Stimulated activated CD8-positive, alpha-beta memory T cell treated with anti-CD3 and anti-CD28 coated beads, Interleukin-4, amount 100 ng/mL, for 1 hour (primary cell): ENCODE measurements at regions not wholly inside any gene's neighbourhood (a gene's known extent, or its start where the extent isn't known, plus 50 kb on each side); places are given as distances from the start of the nearest gene placed in this dataset.

ENCODE experiments used
- DNase-seq, 2 donors: peaks; one replicate each; pipeline ENCODE4 v3.0.0-alpha.2; 2020; ENCODE audit warnings: low read depth in 2 of 2, low spot score in 1 of 2

DNA sequence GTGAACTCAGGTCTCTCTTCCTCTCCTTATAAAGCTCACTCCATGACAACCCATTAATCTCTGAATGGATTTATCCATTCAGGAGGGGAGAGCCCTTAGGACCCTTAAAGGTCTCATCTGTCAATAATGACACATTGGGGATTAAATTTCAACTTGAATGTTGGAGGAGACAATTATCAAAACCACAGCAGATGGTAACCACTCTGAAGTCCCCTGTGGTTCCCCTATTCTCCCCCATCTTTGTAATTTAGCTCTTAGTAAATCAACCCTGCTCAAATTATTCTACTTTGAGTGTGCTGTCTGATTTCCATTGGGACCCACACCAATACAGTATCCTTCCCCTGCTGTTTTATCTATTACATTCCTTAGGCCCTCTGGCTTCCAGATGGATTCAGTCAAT, 72.0 kb upstream of the RAI14 start:
- DNase-seq, result no peak

DNA sequence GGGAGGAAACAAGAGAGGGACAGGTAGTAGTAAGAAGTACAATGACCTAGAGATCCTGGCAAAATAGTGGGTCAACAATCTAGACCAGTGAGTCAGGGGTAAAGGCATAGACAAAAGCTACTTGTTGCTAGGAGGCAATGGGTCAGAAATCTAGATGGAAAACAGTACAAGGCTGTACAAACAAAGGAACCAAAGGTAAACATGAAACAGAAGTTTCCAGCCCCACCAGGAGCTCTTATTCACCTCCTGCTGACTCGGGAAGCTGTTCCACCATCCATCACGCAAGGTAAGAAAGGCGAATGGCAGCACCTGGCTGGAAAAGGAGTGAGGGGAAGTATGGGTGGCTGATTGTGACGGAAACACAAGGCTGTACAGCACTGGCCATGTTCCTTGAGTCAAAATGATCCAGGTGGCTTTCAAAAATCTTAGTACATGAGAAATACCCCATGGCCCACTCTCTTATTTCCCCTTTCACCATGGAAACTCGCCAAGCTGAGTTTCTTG, 70.5 kb upstream of the RAI14 start:
- DNase-seq, result no peak

DNA sequence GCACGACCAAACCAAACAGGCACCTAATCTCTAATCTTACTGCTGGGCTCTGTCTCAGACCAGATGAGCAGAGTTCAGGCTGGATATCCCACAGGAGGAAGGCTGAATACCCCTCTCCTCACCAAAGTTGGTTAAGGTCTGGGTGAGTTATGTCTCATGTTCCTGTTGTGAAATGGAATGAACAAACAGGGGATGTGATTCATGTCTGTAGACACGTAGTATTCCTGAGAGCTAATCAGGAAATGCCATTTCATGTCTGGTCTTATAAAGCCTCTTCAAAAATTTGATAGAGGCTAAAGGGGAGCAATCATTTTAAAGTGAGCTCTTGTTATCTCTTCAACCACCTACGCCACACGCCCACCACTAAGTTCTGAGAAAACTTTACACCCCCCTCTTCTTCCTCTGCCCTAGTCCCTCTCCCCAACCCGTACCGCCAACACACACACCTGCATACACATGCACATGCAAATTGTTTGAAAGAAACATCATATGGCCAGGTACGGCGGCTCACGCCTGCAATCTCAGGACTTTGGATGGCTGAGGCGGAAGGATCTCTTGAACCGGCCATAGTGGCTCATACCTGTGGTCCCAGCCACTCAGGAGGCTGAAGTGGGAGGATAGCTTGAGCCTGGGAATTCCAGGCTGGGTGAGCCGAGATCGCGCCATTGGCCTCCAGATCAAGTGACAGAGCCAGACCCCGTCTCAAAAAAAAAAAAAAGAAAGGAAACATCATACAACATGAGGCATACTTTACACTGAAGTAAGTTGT, 69.8 kb upstream of the RAI14 start:
- DNase-seq, result no peak

DNA sequence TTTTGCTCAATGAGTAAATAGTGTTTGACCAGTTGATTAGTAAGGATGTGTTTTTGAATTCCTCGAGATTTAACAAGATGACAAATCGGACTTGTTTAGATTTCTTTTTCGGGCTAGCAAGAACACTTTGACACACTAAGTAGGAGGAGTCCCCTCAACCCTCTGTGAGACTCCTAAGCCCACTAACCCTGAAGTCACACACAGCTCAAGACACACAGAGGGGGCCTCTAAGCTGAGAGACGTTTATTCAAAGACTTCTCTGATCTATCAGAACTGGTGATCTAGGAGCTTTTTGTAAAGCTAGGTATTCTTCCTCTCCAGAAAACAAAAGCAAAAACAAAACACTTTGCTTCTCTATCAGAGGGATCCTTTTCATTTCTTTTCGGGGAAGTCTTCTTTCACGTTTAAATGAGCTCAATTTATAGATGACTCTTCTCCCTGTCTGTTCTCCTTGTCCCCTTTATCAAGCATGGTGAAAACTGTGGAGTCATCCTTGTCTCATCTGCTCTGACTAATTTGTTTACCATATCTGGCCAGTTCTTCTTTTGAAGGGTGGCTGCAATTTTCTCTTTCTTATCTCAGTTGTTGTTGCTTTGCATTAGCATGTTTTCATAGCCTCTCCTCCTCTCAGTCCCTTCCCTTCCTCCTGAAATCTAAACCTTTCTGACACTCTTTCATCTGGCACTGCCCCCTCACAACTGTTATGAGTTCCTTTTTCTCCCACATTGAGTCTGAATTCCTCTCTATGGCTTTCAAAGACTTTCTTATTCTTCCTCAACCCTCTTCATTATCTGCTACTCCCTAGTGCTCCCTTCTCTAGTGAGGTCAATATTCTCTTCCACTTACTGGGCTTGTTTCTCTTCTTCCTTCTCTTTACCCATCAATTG, 68.5 kb upstream of the RAI14 start:
- no peak for DNase-seq

DNA sequence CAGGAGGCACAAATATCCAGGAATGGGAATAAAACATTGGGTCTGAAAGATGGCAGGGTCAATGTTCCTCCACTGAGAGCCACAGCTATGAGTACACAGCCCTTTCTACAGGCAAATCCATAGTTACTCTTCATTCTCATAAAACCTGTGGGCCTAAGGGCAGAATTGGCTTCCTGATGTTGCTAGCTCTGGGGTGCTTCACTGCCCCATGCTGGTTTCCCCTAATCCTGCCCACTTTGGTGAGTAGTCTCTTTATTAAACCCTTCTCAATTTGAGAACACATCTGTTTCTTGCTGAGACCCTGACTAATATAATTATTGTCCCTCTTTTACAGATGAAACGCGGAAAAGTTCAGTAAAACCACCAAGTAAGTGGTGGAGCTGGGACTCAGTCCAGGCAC, 66.3 kb upstream of the RAI14 start:
- no peak for DNase-seq

DNA sequence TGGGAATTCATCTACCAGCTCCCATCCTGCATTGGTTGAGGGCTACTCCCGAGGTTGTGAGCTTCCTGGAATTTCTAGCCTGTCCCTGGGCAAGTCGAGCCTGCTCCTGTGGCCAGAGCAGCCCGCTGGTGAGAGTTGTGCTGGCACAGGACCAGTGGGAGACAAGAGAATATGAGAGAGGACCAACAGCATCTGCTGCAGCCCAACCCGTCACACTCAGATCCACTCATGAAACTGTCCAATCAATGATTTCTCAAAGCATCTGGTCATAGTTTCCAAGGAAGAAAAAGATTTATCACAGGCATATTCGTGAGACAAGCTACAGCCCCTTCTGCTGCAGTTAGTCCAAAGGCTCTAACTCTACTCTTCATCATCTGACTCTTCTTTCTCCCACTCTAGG, 64.4 kb upstream of the RAI14 start:
- no peak for DNase-seq

DNA sequence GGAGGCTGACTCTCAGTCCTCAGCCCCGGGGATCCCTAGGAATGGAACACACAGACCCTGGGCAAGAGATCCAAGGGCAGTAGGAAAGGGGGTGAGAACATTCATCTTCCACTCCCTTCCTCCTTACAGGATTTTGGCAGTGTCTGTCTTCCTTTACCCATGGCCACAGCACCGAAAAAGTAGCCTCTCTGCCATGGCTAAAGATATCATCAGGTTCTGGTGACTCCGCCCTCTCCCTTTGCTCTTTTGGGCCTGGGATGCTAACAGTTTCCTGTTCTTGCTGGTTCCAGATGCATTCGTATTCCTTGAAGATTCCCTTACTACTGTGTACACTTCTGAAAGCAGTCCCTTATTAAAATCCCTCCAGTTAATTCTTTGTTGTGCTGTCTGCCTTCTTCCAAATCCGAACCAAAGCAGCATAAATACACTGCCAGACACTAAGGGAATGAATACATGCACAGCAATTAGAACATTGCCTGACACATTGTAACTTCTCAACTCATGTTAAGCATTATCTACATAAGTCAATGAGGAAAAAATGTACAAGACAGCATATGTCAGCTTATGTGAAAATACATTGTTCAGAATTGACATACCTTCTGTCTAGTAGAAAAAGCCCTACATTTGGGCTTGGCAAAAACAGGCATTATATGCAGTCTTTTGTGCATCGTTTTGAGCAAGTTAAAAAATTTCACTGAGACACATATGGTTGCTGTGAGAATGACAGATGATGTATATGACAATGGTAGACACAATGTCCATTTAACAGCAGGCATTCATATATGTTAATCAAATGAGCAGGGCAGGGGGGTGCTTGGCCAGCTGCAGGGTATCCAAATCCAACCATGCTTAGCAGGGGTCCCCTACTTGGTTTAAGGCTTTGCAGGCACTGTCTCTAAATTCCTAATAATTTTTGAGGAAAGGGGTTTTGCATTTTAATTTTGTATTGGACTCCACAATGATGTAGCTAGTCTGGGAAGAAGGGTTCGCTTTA, 58.8 kb upstream of the RAI14 start:
- DNase-seq, result no peak

DNA sequence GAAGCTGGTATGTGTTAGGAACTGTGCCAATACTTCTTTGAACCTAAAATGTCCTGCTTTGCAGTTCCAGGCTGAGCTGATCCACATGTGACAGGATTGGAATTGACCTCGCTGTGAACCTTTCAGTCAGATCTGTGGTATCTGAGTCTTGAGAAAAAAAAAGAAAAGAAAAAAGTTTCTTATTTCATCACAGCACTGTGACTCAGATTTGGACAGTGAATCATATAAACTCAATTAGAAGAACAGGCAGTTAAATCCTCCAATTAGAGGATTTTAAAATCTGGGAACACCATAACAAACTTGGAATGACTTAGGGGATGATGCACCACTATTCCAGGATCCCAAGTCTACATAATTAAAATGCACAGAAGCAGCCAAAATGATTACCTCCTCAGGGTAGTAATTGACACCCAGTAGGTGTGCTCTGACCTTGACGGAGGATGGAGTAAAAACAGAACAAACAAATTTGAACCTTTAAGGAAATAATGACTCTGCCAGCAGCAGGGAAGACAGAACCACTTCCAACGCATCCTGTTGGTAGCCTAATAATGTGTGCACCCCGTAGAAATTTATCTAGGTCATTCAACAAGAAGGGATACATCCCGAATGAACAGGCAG, 57.8 kb upstream of the RAI14 start:
- no peak for DNase-seq

DNA sequence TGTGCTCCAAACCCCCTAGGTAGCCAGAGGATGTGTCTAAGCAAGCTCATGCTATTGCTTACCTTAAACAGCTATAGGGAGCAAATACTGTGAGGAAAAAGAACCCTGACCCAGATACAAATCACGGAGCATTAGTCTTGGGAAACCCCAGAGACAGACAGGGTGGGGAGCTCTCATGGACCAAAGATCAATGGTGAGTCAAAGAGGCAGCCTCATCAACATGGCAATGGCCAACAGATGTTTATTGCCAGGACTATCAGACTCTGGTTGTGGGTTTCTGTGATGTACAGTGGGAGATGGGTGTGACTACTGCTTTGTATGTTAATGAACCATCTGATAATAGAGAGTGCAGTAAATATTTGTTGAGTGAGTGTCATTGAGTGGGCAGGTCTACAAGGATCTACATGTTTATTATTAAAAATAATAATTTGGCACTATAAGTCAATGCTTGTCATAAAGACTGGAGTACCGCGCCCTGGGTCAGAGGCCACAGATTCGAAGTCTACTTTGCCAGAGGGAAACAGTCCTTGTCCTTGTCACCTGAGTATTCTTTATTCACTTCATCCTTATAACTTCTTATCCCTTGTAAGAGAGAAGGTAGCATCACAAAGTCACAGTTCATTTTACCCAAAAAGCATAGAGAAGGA, 56.5 kb upstream of the RAI14 start:
- no peak for DNase-seq

DNA sequence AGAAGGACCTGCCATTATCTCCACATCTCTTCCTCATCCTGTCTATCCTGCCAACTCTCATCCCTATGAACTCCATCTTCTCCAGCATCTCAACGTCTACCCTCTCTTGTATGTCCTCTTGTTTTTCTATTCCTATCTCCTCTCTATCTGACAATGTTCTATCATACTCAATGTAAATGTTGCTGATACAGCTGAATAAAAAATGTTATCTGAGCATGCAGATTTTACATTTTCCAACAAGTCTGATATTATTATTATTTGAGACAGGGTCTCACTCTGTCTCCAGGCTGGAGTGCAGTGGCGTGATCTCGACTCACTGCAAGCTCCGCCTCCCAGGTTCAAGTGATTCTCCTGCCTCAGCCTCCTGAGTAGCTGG, 56.0 kb upstream of the RAI14 start:
- DNase-seq, result no peak

DNA sequence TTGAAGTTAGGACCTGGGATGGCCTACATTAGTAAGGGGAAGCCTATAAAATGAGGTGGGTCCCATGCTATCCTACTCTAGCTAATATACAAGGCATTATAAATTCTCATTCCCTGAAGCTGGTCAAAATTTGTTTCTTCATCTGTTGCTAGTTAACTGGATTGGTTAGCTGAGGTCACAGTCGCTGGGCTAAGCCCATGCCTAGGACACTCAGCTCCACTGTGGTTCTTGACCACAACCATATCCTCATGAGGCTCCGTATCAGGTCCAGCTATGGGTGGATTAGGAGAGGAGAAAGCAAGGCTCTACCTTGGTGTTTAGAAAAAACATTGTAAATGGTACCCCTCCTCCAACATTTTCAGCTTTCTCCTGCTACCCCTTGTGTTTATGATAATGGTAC, 52.8 kb upstream of the RAI14 start:
- DNase-seq, result no peak

DNA sequence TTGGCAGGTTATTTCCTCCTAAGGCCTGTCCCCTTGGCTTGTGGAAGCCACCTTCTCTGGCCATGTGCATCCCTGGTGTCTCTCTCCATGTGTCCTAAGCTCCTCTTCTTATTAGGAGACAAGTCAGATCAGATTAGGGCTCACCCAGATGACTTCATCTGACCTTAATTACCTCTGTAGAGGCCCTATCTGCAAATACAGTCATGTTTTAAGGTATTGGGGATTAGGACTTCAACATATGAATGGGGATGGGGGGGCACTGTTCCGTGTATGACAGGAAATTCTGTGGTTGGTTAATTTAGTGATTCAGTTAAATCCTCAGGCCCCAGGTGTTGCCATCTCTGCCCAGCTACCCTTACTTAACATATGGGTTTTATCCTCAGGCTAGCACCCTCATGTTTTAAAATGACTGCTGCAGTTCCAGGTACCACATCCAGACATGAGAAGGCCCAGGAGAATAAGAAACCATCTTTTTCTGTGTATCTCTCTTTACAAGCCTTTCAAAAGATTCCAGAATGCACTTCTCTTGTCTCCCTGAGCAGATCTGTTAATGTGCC, 51.9 kb upstream of the RAI14 start:
- no peak for DNase-seq

DNA sequence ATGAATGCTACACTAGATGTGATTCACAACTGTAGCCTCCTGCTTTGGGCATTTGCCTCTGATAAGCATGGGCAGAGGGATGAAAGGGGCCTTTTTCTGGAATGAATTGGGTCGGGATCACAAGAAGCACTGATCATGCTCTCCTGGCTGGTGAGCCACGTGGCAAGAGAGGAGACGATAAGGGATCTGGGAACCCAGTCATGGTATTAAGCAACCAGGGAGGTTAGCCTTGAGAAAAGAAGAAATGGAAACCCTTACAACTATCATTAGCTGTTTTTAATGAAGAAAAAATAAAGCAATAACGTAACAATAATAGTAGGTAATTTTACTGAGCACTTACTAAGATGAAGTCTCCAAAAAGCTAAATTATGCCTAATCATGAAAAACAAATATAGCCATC, 50.0 kb upstream of the RAI14 start:
- DNase-seq, result no peak
